ENCODE measurements at regions not wholly inside any gene's neighbourhood (a gene's known extent, or its start where the extent isn't known, plus 50 kb on each side); places are given as distances from the start of the nearest gene placed in this dataset.

- Histone ChIP-seq H3K9me2 (replicated peaks; ENCODE audit: control insufficient read depth, low read length) (no peaks in the 10 kb centered on the region), H3K4me1 (ENCODE audit: control insufficient read depth, low read length) (no peaks in the 10 kb centered on the region), H3K4me2 (ENCODE audit: low read length) (no peak overlapping the region), H3K27ac (ENCODE audit: low read depth, low read length) (no peak overlapping the region), H4K20me1 (ENCODE audit: control insufficient read depth, insufficient read depth, low read depth, low read length) (no peaks in the 10 kb centered on the region), H3K27me3 (ENCODE audit: control insufficient read depth, low read length) (peaks cover 24% of the 10 kb centered on the region), H3K79me2 (ENCODE audit: control insufficient read depth, low read length) (no peaks in the 10 kb centered on the region), H3F3A (ENCODE audit: control insufficient read depth, insufficient read depth) (no peaks in the 10 kb centered on the region), H3K36me3 (ENCODE audit: control insufficient read depth, low read length) (no peaks in the 10 kb centered on the region), H3K4me3 (ENCODE audit: low read length) (no peak overlapping the region), H3K9me3 (ENCODE audit: control insufficient read depth, insufficient read depth, low read length) (no peaks in the 10 kb centered on the region)
- TF ChIP-seq EZH2phosphoT487 (IDR thresholded peaks at IDR 0.05; ENCODE audit: borderline replicate concordance, low read length) (no peak), CTCF (IDR thresholded peaks at IDR 0.05; ENCODE audit: low read depth, low read length, poor library complexity, severe bottlenecking) (no peak)
Observed at GRCh38 chr21:32914424-32915039, 111.2 kb upstream of the OLIG2 start.

- H3K9me2 ChIP-seq (replicated peaks; ENCODE audit: control insufficient read depth, low read length) = no peaks in the 10 kb centered on the region
- H3K36me3 ChIP-seq (ENCODE audit: control insufficient read depth, low read length) = no peaks in the 10 kb centered on the region
- no peaks in the 10 kb centered on the region for H3K9me3 ChIP-seq (ENCODE audit: control insufficient read depth, insufficient read depth, low read length)
- no peaks in the 10 kb centered on the region for H4K20me1 ChIP-seq (ENCODE audit: control insufficient read depth, insufficient read depth, low read depth, low read length)
- no peaks in the 10 kb centered on the region for H3F3A ChIP-seq (ENCODE audit: control insufficient read depth, insufficient read depth)
- no peaks in the 10 kb centered on the region for H3K79me2 ChIP-seq (ENCODE audit: control insufficient read depth, low read length)
- no peak overlapping the region for H3K27ac ChIP-seq (ENCODE audit: low read depth, low read length)
- H3K4me2 ChIP-seq (ENCODE audit: low read length) = no peak overlapping the region
- no peaks in the 10 kb centered on the region for H3K4me1 ChIP-seq (ENCODE audit: control insufficient read depth, low read length)
- TF ChIP-seq EZH2phosphoT487 (IDR thresholded peaks at IDR 0.05; ENCODE audit: borderline replicate concordance, low read length) = no peak
- no peak for TF ChIP-seq CTCF (IDR thresholded peaks at IDR 0.05; ENCODE audit: low read depth, low read length, poor library complexity, severe bottlenecking)
- peaks cover 24% of the 10 kb centered on the region for H3K27me3 ChIP-seq (ENCODE audit: control insufficient read depth, low read length)
- no peak overlapping the region for H3K4me3 ChIP-seq (ENCODE audit: low read length)
Observed at GRCh38 chr21:32915099-32915498, 110.6 kb upstream of the OLIG2 start.

GRCh38 chr21:32916088-32916487 is 109.6 kb upstream of the OLIG2 start:
- TF ChIP-seq EZH2phosphoT487 (IDR thresholded peaks at IDR 0.05; ENCODE audit: borderline replicate concordance, low read length) (no peak), CTCF (IDR thresholded peaks at IDR 0.05; ENCODE audit: low read depth, low read length, poor library complexity, severe bottlenecking) (no peak)
- Histone ChIP-seq H3K79me2 (ENCODE audit: control insufficient read depth, low read length) (no peaks in the 10 kb centered on the region), H3K36me3 (ENCODE audit: control insufficient read depth, low read length) (no peaks in the 10 kb centered on the region), H3K27me3 (ENCODE audit: control insufficient read depth, low read length) (peaks cover 24% of the 10 kb centered on the region), H3K9me2 (replicated peaks; ENCODE audit: control insufficient read depth, low read length) (no peaks in the 10 kb centered on the region), H4K20me1 (ENCODE audit: control insufficient read depth, insufficient read depth, low read depth, low read length) (no peaks in the 10 kb centered on the region), H3F3A (ENCODE audit: control insufficient read depth, insufficient read depth) (no peaks in the 10 kb centered on the region), H3K4me1 (ENCODE audit: control insufficient read depth, low read length) (no peaks in the 10 kb centered on the region), H3K4me3 (ENCODE audit: low read length) (no peak overlapping the region), H3K4me2 (ENCODE audit: low read length) (no peak overlapping the region), H3K27ac (ENCODE audit: low read depth, low read length) (no peak overlapping the region), H3K9me3 (ENCODE audit: control insufficient read depth, insufficient read depth, low read length) (no peaks in the 10 kb centered on the region)

All from DOHH2 (cell line).